Choroid plexus epithelial cell (primary cell): ENCODE measurements at regions not wholly inside any gene's neighbourhood (a gene's known extent, or its start where the extent isn't known, plus 50 kb on each side); places are given as distances from the start of the nearest gene placed in this dataset.

ENCODE experiments used
- DNase-seq: peaks from one replicate; pipeline ENCODE4 v3.0.0-alpha.2; 2010; ENCODE audit warnings: low read depth
- H3K4me3 ChIP-seq: 2 replicates; pipeline ENCODE4 v1.5.1; 2011; ENCODE audit warnings: low read depth, mild to moderate bottlenecking, control low read depth, low read length, moderate library complexity
- CTCF ChIP-seq: conservative IDR thresholded peaks from 2 replicates; pipeline ENCODE4 v1.5.1; 2011; ENCODE audit warnings: low read depth, mild to moderate bottlenecking, control low read depth, inconsistent platforms, low read length, moderate library complexity

GRCh38 chr5:53323943-53324642 is 156.3 kb upstream of the FST start:
- no peak for TF ChIP-seq CTCF
- DNase-seq = no peak
- H3K4me3 ChIP-seq = no peak overlapping the region

GRCh38 chr5:53326424-53327153 is 153.8 kb upstream of the FST start:
- peak; percentile 78 for DNase-seq
- no peak for TF ChIP-seq CTCF

GRCh38 chr5:53327811-53328334 is 152.6 kb upstream of the FST start:
- DNase-seq = no peak
- no peak overlapping the region for H3K4me3 ChIP-seq
- no peak for TF ChIP-seq CTCF

More at GRCh38 chr5:53326424-53327153, 153.8 kb upstream of the FST start:
- H3K4me3 ChIP-seq = no peak overlapping the region

GRCh38 chr5:53330491-53330890 is 149.9 kb upstream of the FST start:
- TF ChIP-seq CTCF = no peak

GRCh38 chr5:53331463-53331862 is 149.0 kb upstream of the FST start:
- no peak for TF ChIP-seq CTCF
- no peak overlapping the region for H3K4me3 ChIP-seq
- peak; percentile 61 for DNase-seq

More at GRCh38 chr5:53330491-53330890, 149.9 kb upstream of the FST start:
- no peak overlapping the region for H3K4me3 ChIP-seq
- no peak for DNase-seq

DNA sequence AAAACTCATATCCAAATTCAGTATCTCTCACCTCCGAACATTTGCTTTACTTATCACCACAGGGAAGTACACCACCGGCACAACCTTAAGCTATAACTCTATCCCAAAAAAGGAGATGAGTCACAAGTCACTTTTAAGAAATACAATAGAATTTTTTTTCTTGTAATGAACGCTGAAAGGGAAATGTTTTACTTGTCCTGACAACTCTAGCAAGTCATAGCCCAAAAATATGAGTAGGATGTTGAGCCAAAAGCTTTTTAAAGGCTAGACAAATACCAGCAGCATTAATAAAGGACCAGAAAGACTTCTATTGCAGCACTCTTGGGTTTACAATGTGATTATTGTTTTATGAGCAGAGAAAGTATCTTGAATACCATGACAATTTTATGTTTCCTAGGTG is 147.3 kb upstream of the FST start:
- H3K4me3 ChIP-seq = no peak overlapping the region
- DNase-seq = no peak
- no peak for TF ChIP-seq CTCF
